ENCODE measurements at regions not wholly inside any gene's neighbourhood (a gene's known extent, or its start where the extent isn't known, plus 50 kb on each side); places are given as distances from the start of the nearest gene placed in this dataset.

DNA sequence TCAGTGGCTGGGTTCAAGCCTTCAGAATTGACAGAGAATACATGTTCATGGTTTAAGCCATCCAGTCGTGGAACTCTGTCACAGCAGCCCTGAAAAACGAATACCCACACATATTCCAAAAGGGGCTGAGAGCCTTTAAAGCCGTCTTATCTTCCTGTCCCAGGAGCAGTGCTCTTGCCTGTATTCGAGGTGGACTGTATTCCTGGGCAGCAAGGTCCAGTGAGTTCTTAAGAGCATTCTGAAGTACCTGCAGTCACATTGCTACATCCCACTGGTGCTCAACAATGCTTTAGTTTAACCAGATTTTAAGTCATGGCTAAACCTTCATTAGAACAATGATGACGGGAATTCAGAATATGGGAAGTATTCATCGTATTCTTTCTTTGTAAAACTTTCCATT is 380.7 kb upstream of the KLF4 start:
- no peak for TF ChIP-seq POLR2A (IDR thresholded peaks at IDR 0.05)
- TF ChIP-seq, protein P1, sequence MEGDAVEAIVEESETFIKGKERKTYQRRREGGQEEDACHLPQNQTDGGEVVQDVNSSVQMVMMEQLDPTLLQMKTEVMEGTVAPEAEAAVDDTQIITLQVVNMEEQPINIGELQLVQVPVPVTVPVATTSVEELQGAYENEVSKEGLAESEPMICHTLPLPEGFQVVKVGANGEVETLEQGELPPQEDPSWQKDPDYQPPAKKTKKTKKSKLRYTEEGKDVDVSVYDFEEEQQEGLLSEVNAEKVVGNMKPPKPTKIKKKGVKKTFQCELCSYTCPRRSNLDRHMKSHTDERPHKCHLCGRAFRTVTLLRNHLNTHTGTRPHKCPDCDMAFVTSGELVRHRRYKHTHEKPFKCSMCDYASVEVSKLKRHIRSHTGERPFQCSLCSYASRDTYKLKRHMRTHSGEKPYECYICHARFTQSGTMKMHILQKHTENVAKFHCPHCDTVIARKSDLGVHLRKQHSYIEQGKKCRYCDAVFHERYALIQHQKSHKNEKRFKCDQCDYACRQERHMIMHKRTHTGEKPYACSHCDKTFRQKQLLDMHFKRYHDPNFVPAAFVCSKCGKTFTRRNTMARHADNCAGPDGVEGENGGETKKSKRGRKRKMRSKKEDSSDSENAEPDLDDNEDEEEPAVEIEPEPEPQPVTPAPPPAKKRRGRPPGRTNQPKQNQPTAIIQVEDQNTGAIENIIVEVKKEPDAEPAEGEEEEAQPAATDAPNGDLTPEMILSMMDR (IDR thresholded peaks at IDR 0.05) = no peak

Data from adrenal gland (tissue), 5 donors.